Fibroblast of skin of abdomen (primary cell): ENCODE measurements at regions not wholly inside any gene's neighbourhood (a gene's known extent, or its start where the extent isn't known, plus 50 kb on each side); places are given as distances from the start of the nearest gene placed in this dataset.
"Not testable (repeated sequence)": the region's sequence is repeated elsewhere in the genome, so short reads cannot be mapped to it uniquely, and the experiment has no call there.

Experiments
- DNase-seq: peaks from one replicate; pipeline ENCODE4 v3.0.0-alpha.2; 2013

- DNase-seq = peak; percentile 11
Measured at GRCh38 chr9:88280816-88281382, 107.3 kb upstream of the SPIN1 start.

GRCh38 chr9:88278036-88278435 lies 110.2 kb upstream of the SPIN1 start:
- no peak for DNase-seq

GRCh38 chr9:88274078-88274477 lies 114.2 kb upstream of the SPIN1 start:
- no peak for DNase-seq

GRCh38 chr9:88272986-88273385 lies 115.3 kb upstream of the SPIN1 start:
- DNase-seq = no peak

GRCh38 chr9:88270413-88270812 lies 117.8 kb upstream of the SPIN1 start:
- DNase-seq = no peak

- peak; percentile 10 for DNase-seq
Measured at GRCh38 chr9:88268886-88269285, 119.4 kb upstream of the SPIN1 start.

- DNase-seq = no peak
Measured at GRCh38 chr9:88267283-88267682, 121.0 kb upstream of the SPIN1 start.

- peak; percentile 12 for DNase-seq
Measured at GRCh38 chr9:88266416-88266815, 121.8 kb upstream of the SPIN1 start.

GRCh38 chr9:88259001-88259400 lies 120.7 kb upstream of the SPATA31C2 start:
- peak; percentile 38 for DNase-seq

GRCh38 chr9:88258601-88259000 lies 120.3 kb upstream of the SPATA31C2 start:
- peak; percentile 28 for DNase-seq

- DNase-seq = peak; percentile 74
Measured at GRCh38 chr9:88258024-88258423, 119.7 kb upstream of the SPATA31C2 start.

- DNase-seq = no peak
Measured at GRCh38 chr9:88256216-88256615, 117.9 kb upstream of the SPATA31C2 start.

- DNase-seq = not testable (repeated sequence)
Measured at GRCh38 chr9:88255806-88256205, 117.5 kb upstream of the SPATA31C2 start.

- DNase-seq = no peak
Measured at GRCh38 chr9:88251903-88252302, 113.6 kb upstream of the SPATA31C2 start.

GRCh38 chr9:88243736-88244135 lies 105.5 kb upstream of the SPATA31C2 start:
- DNase-seq = no peak

- DNase-seq = no peak
Measured at GRCh38 chr9:88242879-88243278, 104.6 kb upstream of the SPATA31C2 start.

- DNase-seq = no peak
Measured at GRCh38 chr9:88237991-88238571, 99.8 kb upstream of the SPATA31C2 start.

- no peak for DNase-seq
Measured at GRCh38 chr9:88237479-88237961, 99.2 kb upstream of the SPATA31C2 start.

GRCh38 chr9:88236511-88237478 lies 98.5 kb upstream of the SPATA31C2 start:
- peak; percentile 41 for DNase-seq

- no peak for DNase-seq
Measured at GRCh38 chr9:88235615-88236014, 97.3 kb upstream of the SPATA31C2 start.

GRCh38 chr9:88234114-88234513 lies 95.8 kb upstream of the SPATA31C2 start:
- DNase-seq = no peak

GRCh38 chr9:88233091-88233490 lies 94.8 kb upstream of the SPATA31C2 start:
- DNase-seq = no peak

- DNase-seq = no peak
Measured at GRCh38 chr9:88230612-88231011, 92.3 kb upstream of the SPATA31C2 start.
